CD4-positive, alpha-beta T cell treated with Interleukin-17A for 1 hour (primary cell): ENCODE measurements at regions not wholly inside any gene's neighbourhood (a gene's known extent, or its start where the extent isn't known, plus 50 kb on each side); places are given as distances from the start of the nearest gene placed in this dataset.

Experiments used
- DNase-seq: peaks from one replicate; pipeline ENCODE4 v3.0.0-alpha.2; 2020

DNA sequence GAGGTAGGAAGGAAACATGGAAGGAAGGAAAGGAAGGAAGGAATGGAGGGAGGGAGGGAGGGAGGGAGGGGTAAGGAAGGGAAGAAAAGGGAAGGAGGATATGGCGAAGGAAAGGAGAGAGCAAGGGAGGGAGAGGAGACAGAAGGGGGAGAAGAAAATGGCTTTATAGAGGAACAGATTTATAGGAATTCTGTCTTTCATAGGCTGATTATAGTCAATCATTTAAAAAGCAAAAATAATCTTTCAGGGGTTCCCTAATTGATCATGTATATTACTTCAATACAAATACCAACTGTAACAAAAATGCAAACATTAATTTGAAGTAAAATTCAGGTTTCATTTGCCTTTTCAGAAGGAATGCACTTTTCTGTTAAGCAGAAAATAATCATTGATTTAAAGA is 519.1 kb downstream of the MDFIC start:
- no peak for DNase-seq

DNA sequence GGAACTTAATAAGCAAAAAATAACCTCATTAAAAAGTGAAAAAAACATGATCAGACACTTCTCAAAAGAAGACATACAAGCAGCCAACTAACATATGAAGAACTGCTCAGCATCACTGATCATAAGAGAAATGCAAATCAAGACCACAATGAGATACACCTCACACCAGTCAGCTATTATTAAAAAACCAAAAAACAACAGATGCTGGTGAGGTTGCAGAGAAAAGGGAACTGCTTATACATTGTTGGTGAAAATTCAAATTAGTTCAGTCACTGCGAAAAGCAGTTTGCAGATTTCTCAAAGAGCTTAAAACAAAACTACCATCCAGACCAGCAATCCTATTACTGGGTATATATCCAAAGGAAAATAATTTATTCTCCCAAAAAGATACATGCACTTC is 513.3 kb downstream of the MDFIC start:
- no peak for DNase-seq

DNA sequence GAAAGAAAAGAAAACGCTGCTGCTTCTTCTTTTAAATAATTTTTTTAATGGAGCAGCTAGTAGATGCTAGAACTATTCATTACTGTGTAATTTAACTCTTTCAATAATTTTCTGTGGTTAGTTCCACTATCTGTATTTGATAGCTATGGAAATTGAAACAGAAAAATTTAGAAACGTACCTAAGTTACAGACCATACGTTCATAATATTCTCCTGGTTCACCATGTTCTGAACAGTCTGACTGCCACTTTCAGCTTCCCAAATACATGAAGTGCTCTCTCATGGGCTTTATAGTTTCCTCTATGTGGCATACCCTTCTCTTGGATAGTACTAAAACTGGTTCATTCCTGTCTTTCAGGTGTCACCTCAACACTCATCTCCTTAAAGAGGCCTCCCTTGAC is 508.0 kb downstream of the MDFIC start:
- DNase-seq, result no peak

DNA sequence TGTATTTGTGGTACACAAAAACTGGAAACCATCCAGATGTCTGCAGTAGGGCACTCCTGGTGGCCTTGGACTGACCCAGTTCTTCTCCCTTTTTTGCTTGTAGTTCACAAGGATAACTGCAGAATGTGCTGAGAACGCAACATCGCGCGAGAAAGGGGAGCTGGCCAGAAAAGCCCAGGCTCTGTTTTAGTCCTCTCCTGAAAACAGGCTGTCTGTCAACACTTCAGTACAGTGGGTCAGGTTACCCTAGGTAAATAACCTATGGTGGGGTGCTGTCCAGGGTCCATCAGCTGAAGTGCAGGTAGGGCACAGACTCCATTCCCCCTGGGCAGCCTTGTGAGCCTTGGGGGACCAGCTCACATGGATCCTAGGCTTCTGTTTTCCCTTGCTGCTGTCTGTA is 495.8 kb downstream of the MDFIC start:
- DNase-seq, result no peak

DNA sequence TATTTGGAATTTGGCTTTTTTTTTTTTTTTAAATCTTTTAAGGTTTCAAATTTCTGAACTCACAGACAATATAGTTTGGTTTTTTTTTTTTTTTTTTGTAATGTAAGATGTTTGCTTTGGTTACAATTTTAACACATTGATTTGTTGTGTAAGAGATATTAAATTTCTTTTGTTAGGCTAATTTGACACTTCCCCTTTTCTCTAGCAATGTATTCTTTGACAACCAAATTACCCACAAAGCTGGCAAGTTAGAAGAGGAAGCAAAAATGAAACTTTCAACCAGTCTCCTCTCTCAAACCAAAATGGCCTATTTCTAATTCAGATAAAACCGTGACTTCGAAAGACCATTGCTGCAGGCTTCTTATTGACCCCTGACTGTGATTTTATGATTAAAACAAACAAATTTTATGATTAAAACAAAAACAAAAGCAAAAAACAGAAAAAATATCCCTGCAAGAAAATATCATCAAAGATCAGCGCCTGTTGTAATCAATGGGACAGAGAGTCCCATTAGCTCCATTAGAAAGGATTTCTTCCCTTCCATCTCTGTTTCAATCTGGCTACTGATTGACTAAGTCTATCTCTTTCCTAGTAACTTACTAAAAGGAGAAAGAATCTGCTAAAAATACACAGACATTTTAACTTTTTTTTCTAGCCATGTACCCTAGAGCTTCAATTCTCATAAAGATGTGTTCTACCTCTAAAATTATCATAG is 489.2 kb downstream of the MDFIC start:
- peak; percentile 1 for DNase-seq

DNA sequence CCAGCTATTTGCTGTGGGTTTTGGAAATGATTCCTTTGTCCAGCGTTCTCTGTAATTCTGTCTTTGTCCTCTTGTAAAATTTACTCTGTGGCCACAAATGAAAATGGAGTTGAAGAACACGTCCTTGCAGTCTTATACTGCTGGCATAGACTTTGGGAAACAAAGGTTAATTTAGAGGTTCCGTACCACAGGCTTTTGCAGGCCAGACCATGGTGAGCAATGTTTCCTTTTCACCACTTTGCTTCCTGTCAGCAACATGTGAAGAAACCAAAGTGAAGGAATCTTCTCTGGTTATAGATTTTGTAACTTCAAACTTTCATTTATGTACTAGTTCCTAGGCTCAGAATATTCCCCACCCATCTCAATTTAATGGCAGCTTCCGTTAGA is 488.5 kb downstream of the MDFIC start:
- peak; percentile 2 for DNase-seq

DNA sequence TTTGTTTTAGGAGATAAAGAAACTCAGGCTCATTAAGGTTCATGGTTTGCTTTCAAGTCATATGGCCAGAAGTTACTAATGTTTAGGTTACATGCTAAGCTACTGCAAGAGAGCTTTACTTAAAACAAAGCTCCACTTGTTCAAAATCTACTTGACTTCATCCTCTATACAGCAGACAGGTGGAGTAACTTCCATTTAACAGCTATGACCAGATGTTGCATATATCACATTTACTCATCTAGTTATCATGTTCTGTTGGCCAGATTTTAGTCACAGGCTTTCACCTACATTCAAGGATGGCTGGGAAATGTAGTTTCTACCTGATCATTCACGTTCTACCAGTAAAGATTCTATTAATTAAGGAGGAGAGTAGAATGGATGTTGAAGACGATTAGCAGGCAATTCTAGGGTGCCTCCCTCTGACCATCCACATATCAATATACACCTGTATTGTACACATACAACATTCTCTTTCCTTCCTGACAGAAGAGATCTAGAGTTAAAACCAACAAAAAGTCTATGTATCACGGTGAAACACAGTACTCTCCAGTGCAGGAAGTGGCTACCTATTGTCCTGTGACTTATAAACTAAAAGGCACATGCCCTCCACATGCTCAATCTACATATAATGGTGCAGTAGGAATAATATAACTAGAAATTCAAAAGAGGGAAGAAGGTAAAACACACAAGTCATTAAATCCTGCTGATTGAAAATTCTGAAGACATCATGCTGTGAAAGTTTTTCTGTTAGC is 488.0 kb downstream of the MDFIC start:
- DNase-seq, result no peak

DNA sequence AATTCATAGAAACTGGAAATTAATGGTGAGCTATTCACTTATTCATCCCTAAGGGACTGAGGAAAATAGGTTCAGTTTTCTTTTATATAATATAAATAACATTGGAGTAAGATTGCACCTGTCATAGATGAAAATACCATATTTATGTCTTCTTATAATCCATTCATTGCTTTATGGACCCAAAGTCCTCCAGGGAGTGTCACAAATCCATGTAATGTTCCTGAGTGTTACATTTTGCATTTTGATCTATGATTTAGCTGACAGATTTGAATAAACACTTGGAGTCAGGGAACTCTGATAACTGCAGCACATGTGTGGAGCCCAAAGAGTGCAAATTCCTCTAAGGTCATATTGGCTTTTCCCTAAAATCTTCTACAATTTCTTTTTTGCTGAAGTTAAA is 484.3 kb downstream of the MDFIC start:
- no peak for DNase-seq

DNA sequence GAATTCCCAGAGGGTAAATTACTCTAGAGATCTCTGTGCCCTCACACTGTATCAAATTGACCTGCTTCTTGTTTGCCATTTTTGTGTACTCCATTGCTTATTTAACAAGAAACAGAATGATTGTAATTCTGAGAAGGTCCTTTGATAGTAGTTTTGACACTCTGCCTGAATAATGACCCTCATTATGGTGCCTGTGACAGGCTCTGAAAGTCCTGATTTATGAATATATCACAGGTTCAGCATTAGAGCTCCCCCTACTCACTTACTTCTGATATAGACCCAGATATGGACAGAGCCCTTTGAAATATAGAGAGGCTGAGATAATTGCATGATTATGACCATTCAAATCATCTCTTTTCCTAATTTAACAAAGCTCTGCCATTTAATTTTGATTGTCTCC is 465.2 kb downstream of the MDFIC start:
- no peak for DNase-seq

DNA sequence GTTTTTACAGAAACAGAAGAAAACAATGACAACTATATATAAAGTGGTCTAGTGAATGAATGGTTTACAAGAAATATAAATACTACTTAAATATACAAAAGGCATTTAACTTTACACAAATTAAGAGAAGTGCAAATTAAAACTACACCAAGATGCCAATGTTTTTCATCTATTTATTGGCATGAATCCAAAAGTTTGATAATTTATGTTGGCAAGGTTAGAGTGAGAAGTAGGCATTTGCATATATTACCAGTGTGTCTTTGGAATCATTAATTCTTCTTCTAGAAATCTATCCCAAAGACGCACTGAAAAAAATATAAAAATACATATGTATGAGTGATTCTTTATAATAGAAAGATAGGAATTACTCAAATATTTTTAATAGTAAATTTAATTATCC is 457.4 kb downstream of the MDFIC start:
- no peak for DNase-seq

DNA sequence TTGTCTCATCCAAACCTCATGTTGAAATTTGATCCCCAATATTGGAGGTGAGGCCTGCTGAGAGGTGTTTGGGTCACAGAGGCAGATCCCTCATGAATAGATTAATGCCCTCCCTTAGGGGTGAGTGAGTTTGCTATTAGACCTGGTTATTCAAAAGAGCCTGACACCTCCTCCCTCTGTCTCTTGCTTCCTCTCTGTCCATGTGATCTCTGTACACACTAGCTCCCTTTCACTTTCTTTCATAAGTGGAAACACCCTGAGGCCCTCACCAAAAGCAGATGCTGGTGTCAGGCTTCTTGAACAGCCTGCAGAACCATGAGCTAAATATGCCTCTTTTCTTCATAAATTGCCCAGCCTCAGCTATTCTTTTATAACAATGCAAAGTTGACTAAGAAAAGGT is 447.1 kb downstream of the MDFIC start:
- no peak for DNase-seq

DNA sequence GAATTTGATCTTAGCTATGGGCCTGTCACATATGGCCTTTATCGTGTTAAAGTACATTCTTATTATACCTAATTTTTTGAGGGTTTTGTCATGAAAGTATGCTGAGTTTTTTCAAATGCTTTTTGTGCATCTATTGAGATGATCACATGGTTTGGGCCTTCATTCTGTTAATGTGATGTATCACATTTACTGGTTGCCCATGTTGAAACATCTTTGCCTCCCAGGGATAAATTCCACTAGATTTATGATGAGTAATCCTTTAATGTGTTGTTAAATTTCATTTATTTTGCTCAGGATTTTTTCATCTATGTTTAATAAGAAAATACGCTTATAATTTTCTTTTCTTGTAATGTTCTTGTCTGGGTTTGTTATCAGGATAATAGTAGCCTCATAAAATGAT is 442.0 kb downstream of the MDFIC start:
- DNase-seq, result no peak

DNA sequence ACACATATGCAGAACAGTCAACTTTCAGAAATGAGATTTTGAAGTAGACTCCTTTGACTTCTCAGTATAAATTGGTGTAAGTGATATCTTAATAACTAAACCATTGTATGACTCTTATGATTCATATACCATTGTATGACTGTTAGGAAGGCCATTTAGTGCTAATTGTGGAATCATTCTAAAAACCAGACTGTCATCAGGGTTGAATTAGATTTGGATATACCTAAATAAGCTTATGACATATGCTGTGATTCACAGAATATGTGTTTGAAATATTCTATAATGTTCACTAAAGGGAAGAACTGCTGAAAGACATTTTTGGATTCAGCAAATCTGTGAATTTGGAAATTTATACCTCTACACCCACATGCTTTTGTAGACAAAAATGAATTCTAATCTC is 438.1 kb downstream of the MDFIC start:
- DNase-seq, result no peak

DNA sequence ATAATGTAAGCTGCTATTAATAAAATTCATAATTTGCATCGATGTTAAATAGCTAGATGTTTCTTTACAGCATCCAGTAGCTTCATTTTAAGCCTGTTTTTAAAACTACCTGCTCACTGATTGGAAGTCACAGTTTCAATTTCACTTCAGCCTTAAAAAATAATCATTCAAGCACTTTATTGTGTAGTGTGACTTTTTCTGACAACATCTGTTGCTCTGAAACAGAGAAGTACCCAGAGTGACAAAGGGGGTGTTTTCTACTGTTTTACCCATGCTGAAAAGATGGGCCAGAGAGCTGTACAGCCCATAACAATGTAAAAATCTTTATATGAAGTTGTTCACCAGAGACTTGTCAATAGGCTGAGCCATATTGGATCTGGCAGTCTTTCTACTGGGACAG is 437.2 kb downstream of the MDFIC start:
- no peak for DNase-seq

DNA sequence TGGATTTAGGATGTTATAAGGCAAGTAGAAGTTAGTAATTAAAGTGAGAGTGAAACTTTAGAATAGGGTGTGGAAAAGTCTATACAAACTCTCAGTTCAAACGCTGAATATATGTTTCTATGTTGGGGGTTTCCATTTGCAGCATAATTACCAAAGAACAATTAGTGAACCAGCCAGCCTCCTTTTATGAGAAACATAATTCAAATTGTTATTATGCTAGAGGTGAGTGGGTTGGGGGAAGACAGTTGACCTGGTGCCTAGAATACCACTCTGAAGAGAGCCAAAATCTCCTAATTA is 435.8 kb downstream of the MDFIC start:
- DNase-seq, result no peak

DNA sequence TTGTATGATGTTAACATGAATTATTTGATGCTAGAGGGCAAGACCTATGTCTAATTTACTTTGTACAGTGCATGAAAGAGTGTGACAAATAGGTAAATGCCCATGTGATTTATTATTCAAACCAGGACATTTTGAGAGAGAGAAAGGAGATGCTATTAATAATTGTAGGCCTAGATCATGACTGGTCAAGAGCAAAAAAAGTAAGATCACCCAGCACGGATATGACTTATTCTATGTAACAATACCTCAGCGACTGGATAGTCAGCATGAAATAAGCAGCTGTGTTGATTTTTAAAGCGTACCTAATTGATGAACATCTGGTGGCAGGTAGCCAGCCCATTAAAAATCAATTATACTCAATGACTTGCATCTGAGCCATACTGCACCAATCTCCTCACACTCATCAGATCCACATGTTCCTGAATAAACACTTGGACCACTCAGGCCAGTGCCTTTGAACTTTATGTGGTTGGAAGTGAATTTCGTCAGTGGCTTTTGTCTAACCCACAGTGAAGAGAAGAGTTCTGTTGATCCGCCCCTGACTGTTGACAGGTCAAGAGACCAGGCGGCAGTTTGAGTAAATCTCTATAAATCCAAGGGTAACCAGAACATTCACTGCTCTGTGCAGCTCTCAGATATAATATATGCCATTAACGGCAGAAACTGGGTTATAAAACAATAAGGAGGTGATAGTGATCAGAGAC is 435.3 kb downstream of the MDFIC start:
- no peak for DNase-seq

DNA sequence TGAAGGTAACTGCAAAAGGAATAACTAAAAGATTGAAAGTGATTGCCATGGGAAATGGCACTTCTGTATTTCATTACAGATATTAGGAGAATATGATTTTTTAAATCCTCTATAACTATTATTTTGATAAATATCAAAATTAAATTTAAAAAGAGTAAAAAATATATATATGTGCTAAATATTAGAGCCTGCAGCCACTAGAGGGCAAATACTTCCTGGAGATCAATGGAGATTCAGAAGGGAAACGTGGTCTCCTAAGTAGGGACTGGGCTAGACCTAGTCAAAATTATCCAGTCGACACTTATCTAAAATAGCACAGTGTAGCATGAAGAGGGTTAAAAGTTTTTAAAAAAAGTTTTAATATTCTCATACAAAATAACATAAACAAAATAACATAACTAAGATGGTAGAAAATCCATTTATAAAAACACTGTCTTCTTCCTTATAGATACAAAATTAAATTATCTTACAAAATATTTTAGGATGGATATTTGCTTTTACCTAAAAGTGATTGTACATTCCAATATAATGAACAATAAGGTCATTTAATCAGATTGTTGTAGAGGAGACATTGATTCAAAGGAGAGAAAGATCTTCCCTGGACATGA is 434.3 kb downstream of the MDFIC start:
- DNase-seq, result no peak

DNA sequence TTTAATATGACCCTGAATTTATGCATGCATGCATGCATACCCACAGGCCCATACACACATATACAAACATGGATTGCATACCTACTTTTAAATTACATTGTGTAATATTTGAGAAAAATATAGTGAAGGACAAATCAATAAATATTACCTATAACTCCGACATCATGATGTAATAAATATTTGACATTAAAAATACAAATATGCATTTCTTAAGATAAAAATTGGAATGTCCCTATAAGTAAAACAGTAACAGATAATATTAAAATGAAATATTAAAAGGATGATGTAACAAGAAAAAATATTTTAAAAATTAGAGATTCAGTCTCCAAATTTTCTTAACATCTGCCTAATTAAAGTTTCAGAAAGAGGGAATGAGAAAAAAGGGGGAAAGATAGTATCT is 433.0 kb downstream of the MDFIC start:
- DNase-seq, result no peak

DNA sequence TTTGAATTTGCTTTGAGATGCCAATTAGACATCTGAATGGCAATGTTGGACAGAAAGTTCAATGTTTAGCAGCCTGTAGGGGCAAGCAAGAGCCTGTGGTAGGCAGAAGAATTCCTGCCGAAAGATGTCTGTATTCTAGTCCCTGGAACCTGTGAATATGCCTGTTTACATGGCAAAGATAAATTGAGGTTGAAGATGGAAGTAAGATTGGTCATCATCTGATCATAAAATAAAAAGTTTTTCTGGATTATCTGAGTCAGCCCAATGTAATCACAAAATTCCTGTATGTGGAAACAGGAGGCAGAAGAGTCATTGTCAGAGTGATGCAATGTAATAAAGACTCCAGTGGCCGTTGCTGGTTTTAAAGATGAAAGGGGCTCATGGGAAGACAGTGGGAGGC is 430.5 kb downstream of the MDFIC start:
- DNase-seq, result no peak

DNA sequence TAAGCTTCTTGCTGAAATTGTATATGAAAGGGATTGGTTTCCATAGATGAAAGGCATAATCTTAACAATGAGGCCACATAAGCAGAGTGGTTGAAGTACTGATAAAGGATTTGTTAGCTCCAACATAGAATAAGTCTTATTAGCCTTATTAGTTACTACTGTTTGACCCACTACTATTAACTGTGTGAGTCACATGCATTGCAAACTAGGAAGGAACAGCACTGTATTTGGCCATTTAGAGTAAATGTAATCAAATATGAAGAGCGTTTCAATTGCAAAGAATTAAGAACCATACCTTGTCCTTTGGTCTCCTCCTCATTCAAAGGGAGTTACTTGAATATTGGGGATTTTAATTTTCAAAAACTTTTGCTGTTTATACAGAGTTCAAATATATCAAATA is 428.9 kb downstream of the MDFIC start:
- no peak for DNase-seq

DNA sequence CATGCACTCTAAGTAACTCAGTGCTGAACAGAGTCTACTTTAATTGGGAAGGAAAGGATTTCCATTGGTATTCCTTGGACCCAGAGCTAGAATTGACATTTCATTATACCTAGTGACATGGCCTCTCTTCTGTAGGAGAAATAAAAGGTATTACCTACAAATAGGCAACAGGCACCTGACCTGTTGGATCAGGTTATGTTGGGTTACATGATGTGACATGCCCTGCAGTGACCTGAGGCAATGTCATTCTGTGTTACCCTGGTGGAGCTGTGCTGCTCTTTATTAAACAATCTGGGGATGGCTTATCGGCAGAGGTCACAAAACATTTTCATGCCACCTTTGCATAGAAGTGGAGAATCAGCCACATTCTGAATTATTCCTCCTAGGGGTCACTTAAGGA is 427.7 kb downstream of the MDFIC start:
- DNase-seq, result no peak

DNA sequence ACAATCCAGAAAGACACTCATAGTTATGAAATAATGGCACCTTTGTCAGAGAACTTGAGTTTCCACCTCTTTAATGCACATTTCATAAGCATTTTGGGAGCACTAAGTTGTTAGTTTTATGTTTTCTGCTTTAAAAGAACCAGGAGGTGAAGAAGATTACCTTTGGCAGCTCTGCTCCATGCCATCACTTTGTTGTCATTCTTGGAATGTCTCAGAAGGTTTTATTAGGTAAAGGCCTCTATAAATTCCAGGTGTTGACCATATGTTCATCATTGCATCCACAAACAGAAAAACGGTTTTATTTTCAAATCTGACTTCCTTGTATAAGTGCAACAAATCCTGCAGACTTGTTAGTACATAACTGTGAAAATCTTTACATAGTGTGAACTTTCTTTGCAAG is 424.8 kb downstream of the MDFIC start:
- no peak for DNase-seq

DNA sequence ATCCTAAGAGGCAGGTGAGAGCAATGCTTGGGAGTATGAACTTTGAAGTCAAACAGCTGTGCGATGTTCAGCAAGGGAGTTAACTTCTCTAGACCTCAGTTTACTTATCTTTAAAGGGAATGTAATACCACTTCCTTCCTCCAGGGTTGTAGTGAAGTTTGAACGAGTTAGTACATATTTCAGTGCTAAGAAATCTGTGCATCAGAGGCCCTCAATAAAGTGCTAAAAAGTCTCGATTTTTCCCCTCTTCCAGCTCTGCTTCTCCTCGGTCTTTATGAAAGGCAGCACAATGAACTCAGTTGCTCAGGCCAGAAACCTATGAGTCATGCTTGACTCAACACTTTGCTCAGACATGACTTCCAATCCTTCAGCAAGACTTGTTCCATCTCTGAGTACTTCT is 418.9 kb downstream of the MDFIC start:
- DNase-seq, result no peak

DNA sequence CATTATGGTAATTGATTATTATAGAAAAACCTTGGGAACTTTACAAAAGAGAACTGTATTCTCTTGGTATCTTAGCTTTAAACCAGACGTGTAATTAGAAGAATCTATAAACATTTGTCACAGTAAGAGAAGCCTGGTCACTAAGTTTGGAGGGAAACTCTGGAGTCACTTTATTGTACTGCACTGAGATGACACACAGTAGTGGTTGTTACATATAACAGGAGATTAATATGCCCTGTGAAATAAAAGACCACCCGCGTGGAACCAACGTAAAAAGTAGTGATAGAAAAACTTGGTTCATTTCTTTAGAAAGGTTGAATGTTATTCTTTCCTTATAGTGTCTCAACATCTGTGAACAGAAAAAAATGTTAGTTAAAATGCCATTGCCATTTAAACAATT is 416.1 kb downstream of the MDFIC start:
- no peak for DNase-seq
